Cardiac fibroblast (primary cell): ENCODE measurements at regions not wholly inside any gene's neighbourhood (a gene's known extent, or its start where the extent isn't known, plus 50 kb on each side); places are given as distances from the start of the nearest gene placed in this dataset.

Experiments
- DNase-seq, 2 donors: peaks; one replicate each; pipeline versions ENCODE4 v3.0.0 to v3.0.0-alpha.2; 2010; ENCODE audit warnings: low read depth in 2 of 2
- H3K4me3 ChIP-seq, 2 donors: replicated peaks in 1 of 2; 1 replicate in 1 of 2; 2 replicates in 1 of 2; pipeline ENCODE4 v1.5.1; 2011; ENCODE audit warnings: low read depth in 2 of 2, low read length in 2 of 2, mild to moderate bottlenecking in 2 of 2, moderate library complexity in 1 of 2
- CTCF ChIP-seq: IDR thresholded peaks from one replicate; pipeline ENCODE4 v1.5.1; 2011; ENCODE audit warnings: low read depth, mild to moderate bottlenecking, low read length, inconsistent platforms

- TF ChIP-seq CTCF, result no peak
- DNase-seq, result no peak
- no peak overlapping the region for H3K4me3 ChIP-seq
These were observed 951.2 kb upstream of the TSPY4 start for GRCh38 chrY:8386053-8386452.

- DNase-seq, result no peak
- TF ChIP-seq CTCF, result no peak
- no peak overlapping the region for H3K4me3 ChIP-seq
These were observed 948.8 kb upstream of the TSPY4 start for GRCh38 chrY:8388512-8388911.

- DNase-seq, result no peak
- no peak overlapping the region for H3K4me3 ChIP-seq
- TF ChIP-seq CTCF, result no peak
These were observed 947.0 kb upstream of the TSPY4 start for GRCh38 chrY:8390310-8390709.

GRCh38 chrY:8393246-8393645 lies 944.0 kb upstream of the TSPY4 start:
- no peak overlapping the region for H3K4me3 ChIP-seq
- TF ChIP-seq CTCF, result no peak
- DNase-seq, result peak in 1 of 2 donors; percentile 1

GRCh38 chrY:8422906-8423305 lies 914.4 kb upstream of the TSPY4 start:
- DNase-seq, result no peak
- TF ChIP-seq CTCF, result no peak
- no peak overlapping the region for H3K4me3 ChIP-seq

GRCh38 chrY:8426433-8426832 lies 910.8 kb upstream of the TSPY4 start:
- no peak overlapping the region for H3K4me3 ChIP-seq
- TF ChIP-seq CTCF, result no peak
- no peak for DNase-seq

GRCh38 chrY:8437510-8437909 lies 899.8 kb upstream of the TSPY4 start:
- no peak overlapping the region for H3K4me3 ChIP-seq
- TF ChIP-seq CTCF, result no peak
- DNase-seq, result no peak
